ENCODE measurements at regions not wholly inside any gene's neighbourhood (a gene's known extent, or its start where the extent isn't known, plus 50 kb on each side); places are given as distances from the start of the nearest gene placed in this dataset.

GRCh38 chr6:98783578-98783977, 50.8 kb upstream of the POU3F2 start:
- TF ChIP-seq, protein P1, sequence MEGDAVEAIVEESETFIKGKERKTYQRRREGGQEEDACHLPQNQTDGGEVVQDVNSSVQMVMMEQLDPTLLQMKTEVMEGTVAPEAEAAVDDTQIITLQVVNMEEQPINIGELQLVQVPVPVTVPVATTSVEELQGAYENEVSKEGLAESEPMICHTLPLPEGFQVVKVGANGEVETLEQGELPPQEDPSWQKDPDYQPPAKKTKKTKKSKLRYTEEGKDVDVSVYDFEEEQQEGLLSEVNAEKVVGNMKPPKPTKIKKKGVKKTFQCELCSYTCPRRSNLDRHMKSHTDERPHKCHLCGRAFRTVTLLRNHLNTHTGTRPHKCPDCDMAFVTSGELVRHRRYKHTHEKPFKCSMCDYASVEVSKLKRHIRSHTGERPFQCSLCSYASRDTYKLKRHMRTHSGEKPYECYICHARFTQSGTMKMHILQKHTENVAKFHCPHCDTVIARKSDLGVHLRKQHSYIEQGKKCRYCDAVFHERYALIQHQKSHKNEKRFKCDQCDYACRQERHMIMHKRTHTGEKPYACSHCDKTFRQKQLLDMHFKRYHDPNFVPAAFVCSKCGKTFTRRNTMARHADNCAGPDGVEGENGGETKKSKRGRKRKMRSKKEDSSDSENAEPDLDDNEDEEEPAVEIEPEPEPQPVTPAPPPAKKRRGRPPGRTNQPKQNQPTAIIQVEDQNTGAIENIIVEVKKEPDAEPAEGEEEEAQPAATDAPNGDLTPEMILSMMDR (IDR thresholded peaks at IDR 0.05 in 2 of 3, conservative IDR thresholded peaks at IDR 0.05 in 1 of 3; ENCODE audit: borderline replicate concordance in 1 of 3, insufficient read depth in 1 of 3, low read depth in 2 of 3, low read length in 2 of 3), result no peak
- TF ChIP-seq EZH2phosphoT487 (IDR thresholded peaks at IDR 0.05; ENCODE audit: borderline replicate concordance) (no peak), POLR2AphosphoS5 (IDR thresholded peaks at IDR 0.05; ENCODE audit: low read depth, low read length) (no peak), POLR2A (IDR thresholded peaks at IDR 0.05; ENCODE audit: borderline replicate concordance, extremely low read depth, insufficient read depth, insufficient read length) (no peak), EZH2 (IDR thresholded peaks at IDR 0.05) (no peak), TCF7L2 (IDR thresholded peaks at IDR 0.05; ENCODE audit: borderline replicate concordance, extremely low read depth, insufficient read depth, insufficient read length) (no peak), SP1 (IDR thresholded peaks at IDR 0.05; ENCODE audit: low read depth) (no peak), CEBPB (IDR thresholded peaks at IDR 0.05; ENCODE audit: low read depth) (no peak), RAD21 (IDR thresholded peaks at IDR 0.05; ENCODE audit: low read depth) (no peak), FOSL1 (IDR thresholded peaks at IDR 0.05; ENCODE audit: low read depth) (no peak), YY1 (IDR thresholded peaks at IDR 0.05; ENCODE audit: extremely low read depth, insufficient replicate concordance, low read depth, low read length) (no peak)
- TF ChIP-seq, protein P2, sequence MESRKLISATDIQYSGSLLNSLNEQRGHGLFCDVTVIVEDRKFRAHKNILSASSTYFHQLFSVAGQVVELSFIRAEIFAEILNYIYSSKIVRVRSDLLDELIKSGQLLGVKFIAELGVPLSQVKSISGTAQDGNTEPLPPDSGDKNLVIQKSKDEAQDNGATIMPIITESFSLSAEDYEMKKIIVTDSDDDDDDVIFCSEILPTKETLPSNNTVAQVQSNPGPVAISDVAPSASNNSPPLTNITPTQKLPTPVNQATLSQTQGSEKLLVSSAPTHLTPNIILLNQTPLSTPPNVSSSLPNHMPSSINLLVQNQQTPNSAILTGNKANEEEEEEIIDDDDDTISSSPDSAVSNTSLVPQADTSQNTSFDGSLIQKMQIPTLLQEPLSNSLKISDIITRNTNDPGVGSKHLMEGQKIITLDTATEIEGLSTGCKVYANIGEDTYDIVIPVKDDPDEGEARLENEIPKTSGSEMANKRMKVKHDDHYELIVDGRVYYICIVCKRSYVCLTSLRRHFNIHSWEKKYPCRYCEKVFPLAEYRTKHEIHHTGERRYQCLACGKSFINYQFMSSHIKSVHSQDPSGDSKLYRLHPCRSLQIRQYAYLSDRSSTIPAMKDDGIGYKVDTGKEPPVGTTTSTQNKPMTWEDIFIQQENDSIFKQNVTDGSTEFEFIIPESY (IDR thresholded peaks at IDR 0.05; ENCODE audit: extremely low read depth, insufficient replicate concordance, low read length), result no peak

Measured in HCT116 (cell line).